GM23338 (cell line): ENCODE measurements at regions not wholly inside any gene's neighbourhood (a gene's known extent, or its start where the extent isn't known, plus 50 kb on each side); places are given as distances from the start of the nearest gene placed in this dataset.

Experiments
- CREB1 ChIP-seq: fragments of 250-450 bp; sonication (Bioruptor Pico); IDR thresholded peaks from 2 replicates; pipeline ENCODE4 v1.5.0; 2020; ENCODE audit warnings: low read depth, mild to moderate bottlenecking, moderate library complexity
- EZH2 ChIP-seq: fragments of 200-600 bp; sonication (generic); IDR thresholded peaks from one replicate; pipeline ENCODE4 v1.8.0; 2017; ENCODE audit warnings: antibody characterized with exemption, mild to moderate bottlenecking, low read depth; ENCODE audit not compliant: unreplicated experiment
- EZH2phosphoT487 ChIP-seq: fragments of 200-600 bp; sonication (generic); IDR thresholded peaks from one replicate; pipeline ENCODE4 v1.8.1; 2018; ENCODE audit warnings: antibody characterized with exemption; ENCODE audit not compliant: unreplicated experiment
- TF ChIP-seq, protein P1 (sequence below), 2 experiments: fragments of 200-600 bp in 1 of 2; sonication (generic) in 1 of 2; conservative IDR thresholded peaks; 2 replicates each; pipeline versions ENCODE4 v1.5.1 to v1.6.1; 2016 to 2017; ENCODE audit warnings: antibody characterized with exemption in 2 of 2, low read depth in 2 of 2, mild to moderate bottlenecking in 2 of 2, moderate library complexity in 1 of 2

DNA sequence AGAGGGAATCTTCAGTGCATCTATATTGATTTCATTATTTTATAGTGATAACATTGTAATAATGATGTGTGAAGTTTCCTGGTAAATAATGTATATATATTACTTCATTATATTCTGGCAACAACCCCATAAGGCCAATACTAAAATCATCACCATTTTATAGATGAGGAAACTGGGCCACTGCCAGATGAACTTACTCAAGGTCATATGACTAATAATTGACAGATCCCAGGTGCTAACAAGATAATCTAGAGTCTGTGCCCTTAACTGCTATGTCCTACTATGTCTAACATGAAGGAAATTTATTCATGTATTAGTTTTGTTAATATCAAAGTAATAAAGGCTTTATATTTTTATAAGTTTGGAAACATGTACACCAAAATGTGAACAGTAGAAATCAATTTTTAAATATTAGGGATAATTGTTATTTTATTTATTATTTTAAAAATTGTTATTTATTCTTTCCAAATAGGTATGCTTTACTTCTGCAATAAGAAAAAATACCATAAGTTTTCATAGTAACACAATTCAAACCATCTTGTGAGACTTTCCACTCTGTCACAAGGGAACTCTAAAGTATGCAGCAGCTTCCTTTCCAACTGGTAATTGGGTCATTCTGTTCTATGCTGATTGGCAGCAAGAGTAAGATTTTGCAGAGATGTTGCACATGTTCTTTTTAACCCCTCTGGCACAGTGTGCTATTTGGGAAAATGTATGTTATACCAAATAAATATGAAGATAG, 90.8 kb upstream of the CMC1 start:
- no peak for TF ChIP-seq EZH2phosphoT487
- TF ChIP-seq, protein P1, sequence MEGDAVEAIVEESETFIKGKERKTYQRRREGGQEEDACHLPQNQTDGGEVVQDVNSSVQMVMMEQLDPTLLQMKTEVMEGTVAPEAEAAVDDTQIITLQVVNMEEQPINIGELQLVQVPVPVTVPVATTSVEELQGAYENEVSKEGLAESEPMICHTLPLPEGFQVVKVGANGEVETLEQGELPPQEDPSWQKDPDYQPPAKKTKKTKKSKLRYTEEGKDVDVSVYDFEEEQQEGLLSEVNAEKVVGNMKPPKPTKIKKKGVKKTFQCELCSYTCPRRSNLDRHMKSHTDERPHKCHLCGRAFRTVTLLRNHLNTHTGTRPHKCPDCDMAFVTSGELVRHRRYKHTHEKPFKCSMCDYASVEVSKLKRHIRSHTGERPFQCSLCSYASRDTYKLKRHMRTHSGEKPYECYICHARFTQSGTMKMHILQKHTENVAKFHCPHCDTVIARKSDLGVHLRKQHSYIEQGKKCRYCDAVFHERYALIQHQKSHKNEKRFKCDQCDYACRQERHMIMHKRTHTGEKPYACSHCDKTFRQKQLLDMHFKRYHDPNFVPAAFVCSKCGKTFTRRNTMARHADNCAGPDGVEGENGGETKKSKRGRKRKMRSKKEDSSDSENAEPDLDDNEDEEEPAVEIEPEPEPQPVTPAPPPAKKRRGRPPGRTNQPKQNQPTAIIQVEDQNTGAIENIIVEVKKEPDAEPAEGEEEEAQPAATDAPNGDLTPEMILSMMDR (conservative IDR thresholded peaks at IDR 0.05; ENCODE audit: low read depth in 2 of 2), result no peak
- TF ChIP-seq EZH2, result no peak
- no peak for TF ChIP-seq CREB1
